ENCODE measurements at regions not wholly inside any gene's neighbourhood (a gene's known extent, or its start where the extent isn't known, plus 50 kb on each side); places are given as distances from the start of the nearest gene placed in this dataset.

DNA sequence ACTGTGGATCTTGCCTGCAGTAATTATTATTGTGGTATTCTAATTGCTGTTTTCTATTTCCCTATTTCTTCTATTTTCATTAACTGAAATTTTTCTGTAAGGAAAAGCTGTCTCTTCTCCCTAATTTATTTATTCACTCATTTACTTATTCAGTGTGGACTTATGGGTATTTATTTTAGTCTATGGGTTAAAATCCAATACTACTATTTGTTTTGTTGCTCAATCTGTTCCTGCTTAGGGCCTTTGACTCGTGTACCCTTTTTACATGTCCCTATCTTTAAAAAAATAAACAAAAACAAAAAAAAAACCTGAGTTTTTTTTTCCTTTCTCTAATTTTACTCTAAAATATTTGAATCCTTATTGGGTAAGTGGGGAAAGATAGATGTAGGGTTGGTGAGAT lies 166.2 kb upstream of the IVNS1ABP start:
- TF ChIP-seq, protein P1, sequence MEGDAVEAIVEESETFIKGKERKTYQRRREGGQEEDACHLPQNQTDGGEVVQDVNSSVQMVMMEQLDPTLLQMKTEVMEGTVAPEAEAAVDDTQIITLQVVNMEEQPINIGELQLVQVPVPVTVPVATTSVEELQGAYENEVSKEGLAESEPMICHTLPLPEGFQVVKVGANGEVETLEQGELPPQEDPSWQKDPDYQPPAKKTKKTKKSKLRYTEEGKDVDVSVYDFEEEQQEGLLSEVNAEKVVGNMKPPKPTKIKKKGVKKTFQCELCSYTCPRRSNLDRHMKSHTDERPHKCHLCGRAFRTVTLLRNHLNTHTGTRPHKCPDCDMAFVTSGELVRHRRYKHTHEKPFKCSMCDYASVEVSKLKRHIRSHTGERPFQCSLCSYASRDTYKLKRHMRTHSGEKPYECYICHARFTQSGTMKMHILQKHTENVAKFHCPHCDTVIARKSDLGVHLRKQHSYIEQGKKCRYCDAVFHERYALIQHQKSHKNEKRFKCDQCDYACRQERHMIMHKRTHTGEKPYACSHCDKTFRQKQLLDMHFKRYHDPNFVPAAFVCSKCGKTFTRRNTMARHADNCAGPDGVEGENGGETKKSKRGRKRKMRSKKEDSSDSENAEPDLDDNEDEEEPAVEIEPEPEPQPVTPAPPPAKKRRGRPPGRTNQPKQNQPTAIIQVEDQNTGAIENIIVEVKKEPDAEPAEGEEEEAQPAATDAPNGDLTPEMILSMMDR (IDR thresholded peaks at IDR 0.05; ENCODE audit: borderline replicate concordance, extremely low read depth, low read length, poor library complexity, severe bottlenecking), result no peak
- no peak for TF ChIP-seq EZH2 (IDR thresholded peaks at IDR 0.05; ENCODE audit: borderline replicate concordance, low read depth, low read length, severe bottlenecking)
